ENCODE measurements at regions not wholly inside any gene's neighbourhood (a gene's known extent, or its start where the extent isn't known, plus 50 kb on each side); places are given as distances from the start of the nearest gene placed in this dataset.
"Not testable (repeated sequence)": the region's sequence is repeated elsewhere in the genome, so short reads cannot be mapped to it uniquely, and the experiment has no call there.

DNA sequence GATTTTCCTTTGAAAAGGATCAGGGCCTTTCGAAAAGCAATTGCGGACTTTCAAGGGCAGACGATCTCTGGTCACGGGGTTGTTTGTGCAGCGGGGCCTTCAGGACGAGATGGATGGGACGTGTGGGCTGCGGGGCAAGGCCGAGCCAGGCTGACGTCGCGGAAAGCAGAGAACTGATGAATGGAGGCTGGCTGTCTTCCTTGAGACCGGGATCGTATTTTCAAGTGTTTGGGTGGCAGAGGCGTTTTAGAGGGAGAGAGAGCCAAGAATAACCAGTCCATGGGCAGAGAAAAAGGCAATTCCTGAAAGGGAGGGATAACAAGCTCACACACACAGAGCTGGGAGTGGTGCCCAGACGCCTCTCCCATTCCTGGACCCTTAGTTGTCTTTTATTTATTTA is 138.9 kb upstream of the USP29 start:
- no peak overlapping the region for H3K4me3 ChIP-seq (ENCODE audit: low read depth, low read length)
- TF ChIP-seq, protein P1, sequence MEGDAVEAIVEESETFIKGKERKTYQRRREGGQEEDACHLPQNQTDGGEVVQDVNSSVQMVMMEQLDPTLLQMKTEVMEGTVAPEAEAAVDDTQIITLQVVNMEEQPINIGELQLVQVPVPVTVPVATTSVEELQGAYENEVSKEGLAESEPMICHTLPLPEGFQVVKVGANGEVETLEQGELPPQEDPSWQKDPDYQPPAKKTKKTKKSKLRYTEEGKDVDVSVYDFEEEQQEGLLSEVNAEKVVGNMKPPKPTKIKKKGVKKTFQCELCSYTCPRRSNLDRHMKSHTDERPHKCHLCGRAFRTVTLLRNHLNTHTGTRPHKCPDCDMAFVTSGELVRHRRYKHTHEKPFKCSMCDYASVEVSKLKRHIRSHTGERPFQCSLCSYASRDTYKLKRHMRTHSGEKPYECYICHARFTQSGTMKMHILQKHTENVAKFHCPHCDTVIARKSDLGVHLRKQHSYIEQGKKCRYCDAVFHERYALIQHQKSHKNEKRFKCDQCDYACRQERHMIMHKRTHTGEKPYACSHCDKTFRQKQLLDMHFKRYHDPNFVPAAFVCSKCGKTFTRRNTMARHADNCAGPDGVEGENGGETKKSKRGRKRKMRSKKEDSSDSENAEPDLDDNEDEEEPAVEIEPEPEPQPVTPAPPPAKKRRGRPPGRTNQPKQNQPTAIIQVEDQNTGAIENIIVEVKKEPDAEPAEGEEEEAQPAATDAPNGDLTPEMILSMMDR (IDR thresholded peaks at IDR 0.05; ENCODE audit: low read depth, low read length) = no peak

DNA sequence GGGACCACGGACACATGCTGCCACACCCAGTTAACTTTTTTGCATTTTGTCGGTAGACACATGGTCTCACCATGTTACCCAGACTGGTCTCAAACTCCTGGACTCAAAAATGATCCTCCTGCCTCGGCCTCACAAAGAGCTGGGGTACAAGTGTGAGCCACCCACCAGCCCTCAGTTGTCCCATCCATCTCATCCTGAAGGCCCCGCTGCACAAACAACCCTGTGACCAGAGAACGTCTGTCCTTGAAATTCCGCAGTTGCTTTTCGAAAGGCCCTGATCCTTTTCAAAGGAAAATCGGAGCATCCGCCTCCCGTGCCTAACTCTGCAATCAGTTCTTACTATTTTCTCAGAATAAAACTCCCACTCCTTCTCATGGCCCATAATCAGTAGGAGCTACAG is 138.3 kb upstream of the USP29 start:
- H3K4me3 ChIP-seq (ENCODE audit: low read depth, low read length) = not testable (repeated sequence)

- no peak overlapping the region for H3K4me3 ChIP-seq (ENCODE audit: low read depth, low read length)
- TF ChIP-seq, protein P1 (IDR thresholded peaks at IDR 0.05; ENCODE audit: low read depth, low read length) = no peak
Observed at GRCh38 chr19:56983171-56983570, 136.6 kb upstream of the USP29 start.

GRCh38 chr19:56983804-56984203 is 136.0 kb upstream of the USP29 start:
- TF ChIP-seq, protein P1 (IDR thresholded peaks at IDR 0.05; ENCODE audit: low read depth, low read length) = no peak
- H3K4me3 ChIP-seq (ENCODE audit: low read depth, low read length) = no peak overlapping the region

DNA sequence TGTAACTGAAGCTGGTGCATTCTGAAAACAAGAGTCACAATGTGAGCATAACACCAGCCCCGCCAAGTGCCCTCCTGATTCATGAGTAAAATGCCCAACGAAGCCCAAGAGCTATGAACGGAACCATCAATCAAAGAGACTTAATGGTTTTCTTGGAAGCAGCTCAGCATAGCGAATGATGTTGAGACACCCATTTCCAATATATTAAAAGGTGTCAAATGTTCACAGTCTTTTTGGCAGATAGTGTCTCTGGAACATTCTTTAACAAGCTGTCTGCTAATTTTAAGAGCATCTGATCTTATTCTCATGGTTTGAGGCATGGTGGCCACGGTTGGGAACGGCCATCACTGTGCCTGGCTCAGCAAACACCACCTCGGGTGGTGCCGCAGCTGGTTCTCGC is 133.4 kb upstream of the USP29 start:
- TF ChIP-seq, protein P1 (IDR thresholded peaks at IDR 0.05; ENCODE audit: low read depth, low read length) = no peak
- no peak overlapping the region for H3K4me3 ChIP-seq (ENCODE audit: low read depth, low read length)

DNA sequence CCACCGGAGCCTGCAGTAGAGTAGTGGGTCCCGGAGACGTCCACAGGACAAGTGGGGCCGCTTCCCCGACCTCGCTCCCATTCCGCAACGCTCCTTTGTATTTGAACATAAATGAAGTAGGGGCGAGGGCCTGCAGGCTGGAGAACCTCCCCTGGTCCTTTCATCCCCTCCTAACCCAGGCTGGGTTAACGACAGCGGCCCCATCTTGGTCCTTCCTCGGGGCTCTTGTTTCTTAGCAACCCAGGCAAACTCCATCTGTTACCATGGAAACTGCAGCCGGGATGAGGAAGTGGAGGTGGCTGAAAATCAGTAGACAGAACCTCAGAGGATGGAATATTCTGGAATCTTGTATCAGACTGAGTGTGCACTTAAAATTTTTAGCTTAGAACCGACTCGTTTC is 132.6 kb upstream of the USP29 start:
- TF ChIP-seq, protein P1 (IDR thresholded peaks at IDR 0.05; ENCODE audit: low read depth, low read length) = no peak
- H3K4me3 ChIP-seq (ENCODE audit: low read depth, low read length) = no peak overlapping the region

DNA sequence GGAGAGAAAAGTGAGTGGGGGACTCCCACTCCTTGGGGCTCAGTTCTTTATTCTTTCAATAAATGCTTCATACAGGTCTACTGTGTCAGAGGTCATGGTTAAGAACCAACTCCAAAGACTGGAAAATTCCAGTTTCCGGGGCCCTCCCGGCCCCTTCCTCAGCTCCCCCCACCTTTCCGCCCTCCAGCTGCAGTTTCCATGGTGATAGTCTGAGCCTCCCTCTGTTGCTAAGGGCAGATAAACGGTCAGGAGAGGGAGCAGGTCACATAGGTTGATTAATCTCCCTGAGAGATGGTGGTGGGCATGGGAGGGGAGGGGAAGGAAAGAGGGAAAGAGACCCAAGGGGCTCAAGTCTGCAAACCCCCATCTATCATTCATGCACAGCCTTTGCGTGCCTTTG is 131.5 kb upstream of the USP29 start:
- no peak overlapping the region for H3K4me3 ChIP-seq (ENCODE audit: low read depth, low read length)
- TF ChIP-seq, protein P1 (IDR thresholded peaks at IDR 0.05; ENCODE audit: low read depth, low read length) = no peak

DNA sequence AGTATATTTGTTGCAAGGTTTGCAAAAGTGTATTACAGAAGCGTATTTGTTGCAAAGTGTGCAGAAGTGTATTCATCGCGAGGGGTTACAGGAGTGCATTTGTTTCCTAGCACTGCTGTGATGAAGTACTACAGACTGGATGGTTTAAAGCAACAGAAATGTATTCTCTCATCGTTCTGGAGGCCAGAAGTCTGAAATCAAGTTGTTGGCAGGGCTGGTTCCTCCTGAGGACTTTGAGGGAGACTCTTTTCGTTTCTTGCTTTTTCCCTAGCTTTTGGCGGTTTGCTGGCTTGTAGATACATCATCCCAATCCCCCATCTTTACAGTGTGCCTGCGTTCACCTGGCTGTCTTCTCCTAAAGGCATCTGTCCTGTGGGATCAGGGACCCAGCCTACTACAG is 127.9 kb upstream of the USP29 start:
- H3K4me3 ChIP-seq (ENCODE audit: low read depth, low read length) = no peak overlapping the region
- TF ChIP-seq, protein P1 (IDR thresholded peaks at IDR 0.05; ENCODE audit: low read depth, low read length) = no peak
